ENCODE measurements at regions not wholly inside any gene's neighbourhood (a gene's known extent, or its start where the extent isn't known, plus 50 kb on each side); places are given as distances from the start of the nearest gene placed in this dataset.

- Histone ChIP-seq H3K4me3 (ENCODE audit: low read depth in 1 of 2, low read length in 2 of 2) (no peak overlapping the region), H3K4me2 (ENCODE audit: insufficient read depth, low read length) (no peak overlapping the region), H3K9me3 (ENCODE audit: insufficient read depth, low read length, severe bottlenecking) (no peaks in the 10 kb centered on the region), H3K9ac (ENCODE audit: low read depth, low read length) (no peak overlapping the region), H3K79me2 (ENCODE audit: insufficient read depth, low read length) (no peaks in the 10 kb centered on the region), H4K20me1 (ENCODE audit: insufficient read depth, low read length) (no peaks in the 10 kb centered on the region), H3K4me1 (ENCODE audit: insufficient read depth, low read length) (no peaks in the 10 kb centered on the region), H3K36me3 (ENCODE audit: insufficient read depth, low read length) (no peaks in the 10 kb centered on the region), H2AFZ (ENCODE audit: low read depth, low read length) (no peak overlapping the region), H3K27me3 (ENCODE audit: insufficient read depth, low read length, poor library complexity) (no peaks in the 10 kb centered on the region), H3K27ac (ENCODE audit: low read length) (no peak overlapping the region)
- ATAC-seq (ENCODE audit: insufficient read depth, low read depth) (no peak), DNase-seq (no peak)
- no peak for TF ChIP-seq EZH2 (IDR thresholded peaks at IDR 0.05; ENCODE audit: borderline replicate concordance, low read depth, low read length, severe bottlenecking)
- TF ChIP-seq, protein P1, sequence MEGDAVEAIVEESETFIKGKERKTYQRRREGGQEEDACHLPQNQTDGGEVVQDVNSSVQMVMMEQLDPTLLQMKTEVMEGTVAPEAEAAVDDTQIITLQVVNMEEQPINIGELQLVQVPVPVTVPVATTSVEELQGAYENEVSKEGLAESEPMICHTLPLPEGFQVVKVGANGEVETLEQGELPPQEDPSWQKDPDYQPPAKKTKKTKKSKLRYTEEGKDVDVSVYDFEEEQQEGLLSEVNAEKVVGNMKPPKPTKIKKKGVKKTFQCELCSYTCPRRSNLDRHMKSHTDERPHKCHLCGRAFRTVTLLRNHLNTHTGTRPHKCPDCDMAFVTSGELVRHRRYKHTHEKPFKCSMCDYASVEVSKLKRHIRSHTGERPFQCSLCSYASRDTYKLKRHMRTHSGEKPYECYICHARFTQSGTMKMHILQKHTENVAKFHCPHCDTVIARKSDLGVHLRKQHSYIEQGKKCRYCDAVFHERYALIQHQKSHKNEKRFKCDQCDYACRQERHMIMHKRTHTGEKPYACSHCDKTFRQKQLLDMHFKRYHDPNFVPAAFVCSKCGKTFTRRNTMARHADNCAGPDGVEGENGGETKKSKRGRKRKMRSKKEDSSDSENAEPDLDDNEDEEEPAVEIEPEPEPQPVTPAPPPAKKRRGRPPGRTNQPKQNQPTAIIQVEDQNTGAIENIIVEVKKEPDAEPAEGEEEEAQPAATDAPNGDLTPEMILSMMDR (IDR thresholded peaks at IDR 0.05; ENCODE audit: borderline replicate concordance, extremely low read depth, low read length, poor library complexity, severe bottlenecking), result no peak
Measured at GRCh38 chr2:139080244-139080643, 300.1 kb upstream of the NXPH2 start.

GRCh38 chr2:139079311-139079710, 299.1 kb upstream of the NXPH2 start:
- DNase-seq, result no peak
- no peak overlapping the region for H3K27ac ChIP-seq (ENCODE audit: low read length)
- TF ChIP-seq EZH2 (IDR thresholded peaks at IDR 0.05; ENCODE audit: borderline replicate concordance, low read depth, low read length, severe bottlenecking), result no peak
- TF ChIP-seq, protein P1 (IDR thresholded peaks at IDR 0.05; ENCODE audit: borderline replicate concordance, extremely low read depth, low read length, poor library complexity, severe bottlenecking), result no peak
- no peak overlapping the region for H3K4me3 ChIP-seq (ENCODE audit: low read depth in 1 of 2, low read length in 2 of 2)
- H3K9ac ChIP-seq (ENCODE audit: low read depth, low read length), result no peak overlapping the region
- H3K79me2 ChIP-seq (ENCODE audit: insufficient read depth, low read length), result no peaks in the 10 kb centered on the region
- H4K20me1 ChIP-seq (ENCODE audit: insufficient read depth, low read length), result no peaks in the 10 kb centered on the region
- no peak for ATAC-seq (ENCODE audit: insufficient read depth, low read depth)
- no peaks in the 10 kb centered on the region for H3K36me3 ChIP-seq (ENCODE audit: insufficient read depth, low read length)
- no peak overlapping the region for H3K4me2 ChIP-seq (ENCODE audit: insufficient read depth, low read length)
- no peaks in the 10 kb centered on the region for H3K27me3 ChIP-seq (ENCODE audit: insufficient read depth, low read length, poor library complexity)
- no peaks in the 10 kb centered on the region for H3K9me3 ChIP-seq (ENCODE audit: insufficient read depth, low read length, severe bottlenecking)
- H2AFZ ChIP-seq (ENCODE audit: low read depth, low read length), result no peak overlapping the region
- no peaks in the 10 kb centered on the region for H3K4me1 ChIP-seq (ENCODE audit: insufficient read depth, low read length)

DNA sequence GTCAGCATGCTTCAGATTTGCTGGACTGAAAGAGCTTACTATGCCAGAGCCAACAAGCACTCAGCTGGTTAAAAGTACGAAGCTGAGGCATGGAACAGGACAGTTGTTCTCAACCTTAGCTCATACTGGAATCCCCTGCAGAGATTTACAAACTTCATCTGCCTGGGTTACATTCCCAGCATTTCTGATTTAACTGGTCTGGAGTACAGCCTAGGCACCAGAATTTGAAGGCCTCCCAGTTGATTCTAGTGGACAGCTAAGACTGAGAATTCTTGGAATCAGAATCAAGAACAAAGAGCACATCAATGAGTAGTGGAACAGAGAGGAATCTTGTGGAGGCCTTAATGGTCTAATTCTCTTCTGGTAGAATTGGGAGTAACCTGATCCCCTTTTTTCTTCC, 298.2 kb upstream of the NXPH2 start:
- Histone ChIP-seq H3K9ac (ENCODE audit: low read depth, low read length) (no peak overlapping the region), H3K4me1 (ENCODE audit: insufficient read depth, low read length) (no peaks in the 10 kb centered on the region), H3K27me3 (ENCODE audit: insufficient read depth, low read length, poor library complexity) (no peaks in the 10 kb centered on the region), H2AFZ (ENCODE audit: low read depth, low read length) (no peak overlapping the region), H3K36me3 (ENCODE audit: insufficient read depth, low read length) (no peaks in the 10 kb centered on the region), H4K20me1 (ENCODE audit: insufficient read depth, low read length) (no peaks in the 10 kb centered on the region), H3K79me2 (ENCODE audit: insufficient read depth, low read length) (no peaks in the 10 kb centered on the region), H3K9me3 (ENCODE audit: insufficient read depth, low read length, severe bottlenecking) (no peaks in the 10 kb centered on the region), H3K4me2 (ENCODE audit: insufficient read depth, low read length) (no peak overlapping the region), H3K27ac (ENCODE audit: low read length) (no peak overlapping the region), H3K4me3 (ENCODE audit: low read depth in 1 of 2, low read length in 2 of 2) (no peak overlapping the region)
- ATAC-seq (ENCODE audit: insufficient read depth, low read depth), result no peak
- DNase-seq, result no peak
- TF ChIP-seq, protein P1 (IDR thresholded peaks at IDR 0.05; ENCODE audit: borderline replicate concordance, extremely low read depth, low read length, poor library complexity, severe bottlenecking), result no peak
- TF ChIP-seq EZH2 (IDR thresholded peaks at IDR 0.05; ENCODE audit: borderline replicate concordance, low read depth, low read length, severe bottlenecking), result no peak

Measured in DND-41 (cell line).